GM18858 (cell line): ENCODE measurements at regions not wholly inside any gene's neighbourhood (a gene's known extent, or its start where the extent isn't known, plus 50 kb on each side); places are given as distances from the start of the nearest gene placed in this dataset.
"Not testable (repeated sequence)": the region's sequence is repeated elsewhere in the genome, so short reads cannot be mapped to it uniquely, and the experiment has no call there.

Experiments used
- ATAC-seq: cut with Tn5 transposase; IDR thresholded peaks from one replicate; pipeline ENCODE4 v1.9.1; 2021; ENCODE audit not compliant: unreplicated experiment

GRCh38 chr16:29278097-29278871, 128.2 kb downstream of the NPIPB11 start:
- ATAC-seq = not testable (repeated sequence)

- not testable (repeated sequence) for ATAC-seq
Measured at GRCh38 chr16:29276446-29276845, 130.1 kb downstream of the NPIPB11 start.

- not testable (repeated sequence) for ATAC-seq
Measured at GRCh38 chr16:29274055-29275035, 132.2 kb downstream of the NPIPB11 start.

GRCh38 chr16:29273298-29274054, 133.0 kb downstream of the NPIPB11 start:
- not testable (repeated sequence) for ATAC-seq

GRCh38 chr16:29271721-29272675, 134.5 kb downstream of the NPIPB11 start:
- not testable (repeated sequence) for ATAC-seq

- ATAC-seq = not testable (repeated sequence)
Measured at GRCh38 chr16:29270923-29271322, 135.6 kb downstream of the NPIPB11 start.

- not testable (repeated sequence) for ATAC-seq
Measured at GRCh38 chr16:29270033-29270432, 136.5 kb downstream of the NPIPB11 start.

GRCh38 chr16:29269192-29269811, 137.2 kb downstream of the NPIPB11 start:
- ATAC-seq = not testable (repeated sequence)

GRCh38 chr16:29268785-29269191, 137.7 kb downstream of the NPIPB11 start:
- not testable (repeated sequence) for ATAC-seq

GRCh38 chr16:29268348-29268747, 138.2 kb downstream of the NPIPB11 start:
- ATAC-seq = not testable (repeated sequence)

GRCh38 chr16:29267891-29268290, 138.6 kb downstream of the NPIPB11 start:
- ATAC-seq = not testable (repeated sequence)

- ATAC-seq = not testable (repeated sequence)
Measured at GRCh38 chr16:29267055-29267619, 139.4 kb downstream of the NPIPB11 start.

- not testable (repeated sequence) for ATAC-seq
Measured at GRCh38 chr16:29266612-29267011, 139.9 kb downstream of the NPIPB11 start.

- ATAC-seq = not testable (repeated sequence)
Measured at GRCh38 chr16:29265255-29265853, 141.2 kb downstream of the NPIPB11 start.

GRCh38 chr16:29264080-29264837, 142.3 kb downstream of the NPIPB11 start:
- ATAC-seq = not testable (repeated sequence)

GRCh38 chr16:29262725-29263124, 143.8 kb downstream of the NPIPB11 start:
- ATAC-seq = not testable (repeated sequence)

GRCh38 chr16:29261427-29262248, 144.9 kb downstream of the NPIPB11 start:
- ATAC-seq = not testable (repeated sequence)
